Activated CD4-positive, alpha-beta T cell treated with anti-CD3 and anti-CD28 coated beads, Interleukin-10, Interleukin-2, amounts not matched to agents 100 ng/mL and 50 ng/mL, durations not matched to agents 16 hours and 8 hours (primary cell): ENCODE measurements at regions not wholly inside any gene's neighbourhood (a gene's known extent, or its start where the extent isn't known, plus 50 kb on each side); places are given as distances from the start of the nearest gene placed in this dataset.

Source experiments
- DNase-seq: peaks from one replicate; pipeline ENCODE4 v3.0.0-alpha.2; 2020

DNA sequence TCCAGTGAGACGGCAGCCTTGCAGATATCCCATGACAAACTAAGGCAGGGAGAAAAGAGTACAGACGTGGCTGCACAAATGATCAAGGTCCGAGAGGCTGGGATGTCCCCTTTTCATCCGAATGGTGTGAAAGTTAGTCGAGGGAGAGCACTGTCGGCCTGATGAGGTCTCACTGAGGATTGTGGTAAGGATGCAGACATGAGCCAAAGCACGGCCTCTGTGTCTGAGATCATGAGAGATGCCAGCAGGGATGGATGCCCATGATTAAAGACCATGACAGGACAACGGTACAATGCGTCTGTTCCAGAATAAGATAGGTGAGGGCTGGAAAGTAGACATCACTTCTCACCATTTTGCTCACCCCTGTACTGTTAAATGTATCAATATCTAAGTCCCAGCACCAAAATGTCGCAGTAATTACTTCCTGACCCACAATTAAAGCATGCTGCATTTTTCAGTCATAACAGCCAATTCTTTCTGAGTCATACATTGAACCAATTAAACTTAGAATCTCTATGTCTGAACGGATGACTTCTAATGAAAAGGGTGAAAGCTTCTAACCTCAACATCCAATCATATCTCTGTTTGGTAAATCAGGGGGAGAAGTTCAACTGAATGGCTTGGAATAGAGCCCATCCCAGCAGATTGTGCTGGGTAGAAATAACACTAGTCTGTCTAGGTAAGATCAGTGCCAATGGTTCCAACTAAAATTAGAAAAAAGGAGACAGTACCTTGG is 249.6 kb upstream of the SOX5 start:
- DNase-seq: no peak

DNA sequence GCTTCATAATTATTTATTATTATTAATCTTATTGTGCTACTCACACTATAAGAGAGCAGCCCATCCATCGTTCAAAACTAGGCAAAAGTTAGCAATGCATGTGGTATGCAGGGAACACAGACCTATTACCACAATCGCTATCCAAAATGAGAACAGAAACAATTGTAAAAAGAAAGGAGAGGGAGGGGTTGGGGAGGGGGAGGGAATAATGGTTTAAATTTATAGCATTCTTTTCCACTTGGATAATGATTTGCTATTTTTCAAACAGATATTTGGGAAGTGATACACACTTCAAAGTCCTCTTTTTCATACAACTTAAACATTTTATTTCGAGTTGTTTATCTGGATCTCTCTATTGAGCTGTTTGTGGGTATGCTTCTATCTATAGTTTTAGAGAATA is 248.6 kb upstream of the SOX5 start:
- no peak for DNase-seq

DNA sequence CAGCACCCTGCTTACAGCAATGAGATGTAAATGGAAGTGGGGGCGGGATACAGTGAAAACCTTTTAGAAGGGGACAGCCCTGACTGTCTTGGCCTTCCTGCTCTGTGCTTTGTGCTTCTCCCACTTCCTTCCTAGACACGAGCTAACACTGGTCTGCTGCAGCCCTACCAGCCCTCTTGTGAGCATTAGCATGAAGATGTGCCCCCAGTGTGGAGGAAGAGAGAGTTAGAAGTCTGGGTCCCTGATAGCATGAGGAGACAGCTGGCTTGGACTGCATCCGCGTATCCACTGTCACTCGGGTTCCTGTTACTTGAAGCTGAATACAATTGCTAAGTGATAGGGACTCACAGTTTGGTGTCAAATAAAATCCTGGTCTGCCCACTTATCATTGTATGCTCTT is 248.1 kb upstream of the SOX5 start:
- DNase-seq: no peak

DNA sequence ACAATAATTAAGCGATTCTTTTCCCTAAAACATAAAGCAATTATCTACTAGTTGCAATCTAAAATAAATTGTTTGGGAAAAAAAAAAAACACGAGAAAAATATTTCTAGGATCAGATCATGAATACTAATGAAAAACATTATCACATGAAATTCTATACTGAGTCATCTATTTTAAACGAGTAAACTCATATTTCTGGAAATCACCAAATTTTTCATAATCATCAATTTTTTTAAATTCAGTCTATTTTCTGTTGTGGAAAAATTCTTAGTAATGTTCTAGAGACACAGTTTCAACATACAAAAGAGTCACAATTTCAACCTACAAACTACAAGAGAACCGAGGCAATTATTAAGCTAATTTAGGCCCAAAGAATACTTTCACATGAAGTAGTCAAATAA is 245.6 kb upstream of the SOX5 start:
- no peak for DNase-seq

DNA sequence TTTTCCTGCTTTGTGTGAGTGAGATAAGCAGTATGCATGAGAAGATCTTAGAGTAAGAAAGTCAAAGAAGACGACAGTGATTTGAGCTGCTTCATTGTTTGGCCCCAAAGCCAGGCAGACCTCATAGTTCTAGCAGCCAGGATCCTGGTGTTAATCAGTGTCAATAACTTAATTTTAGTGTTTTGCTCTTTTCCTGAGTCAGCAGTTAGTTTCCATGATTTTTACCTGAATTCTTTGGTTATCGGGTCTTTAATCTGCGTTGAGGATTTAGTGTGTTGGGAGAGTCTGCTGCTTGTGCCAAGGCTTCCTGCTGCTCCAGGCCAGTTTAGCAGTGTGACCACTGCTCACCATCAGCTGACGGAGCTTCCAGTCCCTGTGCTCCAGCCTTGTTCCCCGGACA is 241.6 kb upstream of the SOX5 start:
- no peak for DNase-seq

DNA sequence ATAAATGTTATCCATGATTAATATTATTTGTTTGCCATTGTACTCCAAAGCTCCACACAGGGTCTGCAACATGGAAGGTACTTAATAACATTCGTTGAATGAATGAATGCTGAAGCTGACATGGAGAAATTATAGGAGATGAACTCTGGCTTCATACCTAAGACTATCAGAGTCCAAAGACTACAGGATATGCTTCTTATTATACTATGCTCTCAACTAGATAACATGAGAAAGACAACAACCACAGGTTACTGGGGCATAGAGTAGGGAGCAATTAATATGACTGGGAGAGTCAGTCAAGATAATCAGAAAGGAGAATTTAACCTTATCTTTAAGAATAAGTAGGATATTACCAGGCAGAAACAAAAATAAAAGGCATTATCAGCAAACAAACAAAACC is 236.3 kb upstream of the SOX5 start:
- no peak for DNase-seq

DNA sequence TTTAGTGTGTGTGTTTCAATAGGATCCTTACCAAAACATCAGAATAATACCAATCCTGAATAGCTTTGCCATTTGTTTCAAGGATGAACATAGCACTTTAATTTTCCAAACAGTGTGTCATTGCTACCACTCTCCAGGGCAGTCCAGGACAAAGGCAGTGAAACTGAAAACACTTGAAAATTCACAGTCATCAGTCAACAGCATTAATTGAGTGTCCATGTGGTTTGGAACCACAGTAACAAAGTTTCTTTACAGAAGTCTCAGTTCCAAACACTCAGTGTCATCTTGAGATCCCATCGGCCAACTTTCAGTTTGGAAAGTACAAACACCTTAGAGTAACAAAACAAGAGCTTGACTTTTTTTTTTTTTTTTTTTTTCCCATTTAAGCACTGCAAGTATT is 228.4 kb upstream of the SOX5 start:
- no peak for DNase-seq

DNA sequence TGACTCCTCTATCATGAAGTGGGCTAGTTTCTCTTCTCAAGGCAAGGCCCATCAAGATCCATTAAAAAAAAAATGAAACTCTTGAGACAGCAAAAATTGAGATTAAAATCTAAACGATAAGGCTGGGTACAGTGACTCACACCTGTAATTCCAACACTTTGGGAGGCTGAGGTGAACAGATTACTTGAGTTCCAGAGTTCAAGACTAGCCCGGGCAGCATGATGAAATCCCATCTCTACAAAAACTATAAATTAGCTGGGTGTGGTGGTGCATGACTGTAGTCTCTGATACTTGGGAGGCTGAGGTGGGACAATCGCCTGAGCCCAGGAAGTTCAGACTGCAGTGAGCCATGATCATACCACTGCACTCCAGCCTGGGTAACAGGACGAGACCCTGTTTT is 226.5 kb upstream of the SOX5 start:
- no peak for DNase-seq

DNA sequence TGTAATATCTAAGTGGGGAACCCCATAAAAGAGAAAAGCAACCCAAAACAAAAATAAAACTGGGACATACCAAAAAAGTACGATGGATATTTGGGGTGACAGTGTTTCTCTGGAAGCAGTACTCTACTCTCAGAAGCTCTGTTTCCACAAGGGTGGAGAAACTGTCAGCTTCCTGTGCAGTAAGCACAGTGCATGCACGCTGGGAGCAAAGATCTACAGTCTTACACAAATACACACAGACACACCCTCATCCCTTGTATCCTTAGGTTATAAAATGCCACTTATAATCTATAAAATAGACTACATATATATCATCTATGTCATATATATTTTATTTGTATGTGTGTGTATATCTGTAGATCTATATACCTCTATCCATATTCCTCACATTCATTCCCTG is 225.8 kb upstream of the SOX5 start:
- DNase-seq: no peak

DNA sequence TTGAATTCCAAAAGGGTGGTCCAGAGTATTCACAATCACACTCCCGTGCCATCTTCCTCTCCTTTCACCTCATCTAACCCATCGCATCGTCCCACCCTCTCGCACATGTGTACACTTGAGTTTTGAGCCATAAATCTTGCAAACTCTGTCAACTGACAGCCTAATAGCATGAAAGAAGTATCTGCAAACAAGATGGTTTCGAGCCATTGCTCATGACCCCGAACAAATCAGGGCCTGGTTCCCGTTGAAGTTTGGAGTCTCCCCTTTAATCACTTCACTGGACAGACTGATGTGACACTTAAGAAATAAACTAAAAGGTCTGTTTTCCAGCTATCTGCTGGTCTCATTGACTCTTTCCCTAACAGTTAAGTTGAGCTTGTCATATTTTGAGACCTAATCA is 223.6 kb upstream of the SOX5 start:
- DNase-seq: no peak

DNA sequence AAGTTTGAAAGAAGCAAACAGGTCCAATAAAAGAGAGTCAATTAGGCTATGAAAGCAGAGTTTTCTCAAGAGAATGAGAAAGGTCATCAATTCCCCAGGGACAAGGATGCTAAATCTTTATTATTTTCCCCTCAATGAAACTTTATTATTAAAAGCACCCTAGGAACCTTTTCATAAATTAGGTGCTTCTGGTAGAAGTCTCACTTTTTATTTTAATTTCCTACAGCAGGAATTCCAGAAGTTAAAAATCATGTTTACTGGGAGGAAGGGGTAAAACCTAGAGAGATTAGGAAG is 223.2 kb upstream of the SOX5 start:
- DNase-seq: no peak

DNA sequence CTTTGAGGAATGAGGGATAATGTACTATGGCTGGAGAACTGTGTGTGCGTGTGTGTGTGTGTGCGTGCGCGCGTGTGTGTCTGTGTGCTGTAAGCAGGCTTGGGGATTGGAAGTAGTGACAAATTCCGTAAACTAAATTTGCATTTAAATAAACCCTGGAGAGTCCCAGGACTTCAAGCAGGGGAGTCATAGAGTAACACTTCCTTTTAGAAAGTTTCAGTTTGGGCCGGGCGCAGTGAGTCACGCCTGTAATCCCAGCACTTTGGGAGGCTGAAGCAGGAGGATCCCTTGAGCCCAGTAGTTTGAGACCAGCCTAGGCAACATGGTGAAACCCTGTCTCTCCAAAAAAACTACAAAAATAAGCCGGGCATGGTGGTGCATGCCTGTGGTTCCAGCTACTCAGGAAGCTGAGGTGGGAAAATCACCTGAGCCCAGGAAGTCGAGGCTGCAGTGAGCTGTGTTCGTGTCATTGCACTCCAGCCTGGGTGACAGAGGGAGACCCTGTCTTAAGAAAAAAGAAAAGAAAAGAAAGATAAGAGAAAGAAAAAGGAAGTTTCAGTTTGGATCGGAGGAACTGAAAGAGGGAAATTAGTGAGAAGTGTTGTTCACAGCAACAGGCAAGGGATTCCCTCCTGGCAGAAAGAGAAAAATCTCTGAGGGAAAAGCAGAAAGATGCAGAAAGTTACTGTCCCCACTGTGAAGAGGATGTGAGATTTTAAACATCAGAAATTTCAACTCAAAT is 222.7 kb upstream of the SOX5 start:
- DNase-seq: no peak

DNA sequence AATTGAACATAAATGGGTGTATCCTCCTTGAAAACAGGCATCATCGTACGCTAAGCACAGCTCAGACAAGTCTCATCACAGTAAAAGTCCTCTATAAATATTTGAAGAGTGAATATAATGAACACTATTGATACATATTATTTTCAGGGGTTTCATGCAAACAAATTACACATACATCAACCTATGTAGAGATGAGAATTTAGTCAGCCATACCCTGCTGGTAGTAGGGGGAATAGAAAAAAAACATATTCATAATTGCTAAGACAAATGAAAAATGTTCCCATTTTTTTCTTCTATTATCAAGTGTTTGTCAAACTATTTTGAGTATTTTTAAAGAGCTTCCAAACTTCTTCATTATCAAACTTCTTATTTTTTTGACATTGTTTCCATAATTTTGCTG is 205.6 kb upstream of the SOX5 start:
- DNase-seq: no peak

DNA sequence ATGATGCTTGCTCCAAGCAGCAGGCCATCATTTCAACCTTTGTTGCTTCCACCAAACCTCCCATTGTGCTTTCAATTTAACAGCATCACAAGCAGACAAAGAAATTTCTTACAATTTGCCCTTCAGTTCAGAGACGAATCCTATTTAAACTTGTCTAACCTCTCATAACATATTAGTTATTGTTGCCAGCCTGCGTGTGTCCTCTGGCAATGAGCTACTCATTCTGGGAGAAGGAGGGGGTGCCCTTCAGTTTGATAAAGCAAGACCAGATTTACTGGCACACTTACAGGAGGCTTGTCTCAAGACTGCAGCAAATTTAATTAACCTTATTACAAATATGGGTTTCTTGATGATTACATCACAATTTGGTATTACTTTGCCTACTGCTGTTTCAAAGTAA is 203.6 kb upstream of the SOX5 start:
- DNase-seq: no peak

DNA sequence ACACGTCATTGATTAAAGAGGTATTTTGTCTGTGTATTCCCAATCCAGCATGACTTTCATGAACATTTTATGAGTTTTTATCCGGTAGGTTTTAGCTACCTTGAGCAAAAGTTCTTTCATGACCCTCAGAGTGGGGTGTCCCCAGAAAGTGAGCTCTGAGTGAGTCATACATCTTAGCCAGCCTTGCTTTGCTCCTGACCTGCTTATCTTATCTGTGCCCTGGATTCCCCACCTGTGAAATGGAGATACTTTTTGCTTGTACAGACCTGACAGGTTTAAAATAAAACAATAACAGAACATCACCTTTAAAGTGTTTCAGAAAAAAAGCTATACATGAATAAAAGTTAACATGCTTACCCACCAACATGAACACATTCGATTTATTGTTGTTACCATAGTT is 202.8 kb upstream of the SOX5 start:
- no peak for DNase-seq

DNA sequence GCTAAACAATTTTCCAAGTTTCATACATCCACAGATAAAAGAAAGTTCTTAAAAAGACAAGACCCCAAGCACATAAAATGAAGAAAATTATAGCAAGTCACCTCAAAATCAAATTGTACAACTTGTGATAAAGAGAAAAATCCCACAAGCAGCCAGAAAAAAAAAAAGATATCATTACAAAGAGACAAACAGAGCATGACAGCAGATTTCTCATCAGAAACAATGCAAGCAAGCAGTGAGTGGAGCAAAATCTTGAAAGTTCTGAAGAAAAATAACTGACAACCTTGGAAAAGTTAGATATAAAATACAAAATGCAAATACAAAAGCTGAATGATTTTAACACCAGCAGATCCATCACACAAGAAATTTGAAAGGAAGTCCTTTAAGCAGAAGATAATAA is 194.5 kb upstream of the SOX5 start:
- DNase-seq: no peak

DNA sequence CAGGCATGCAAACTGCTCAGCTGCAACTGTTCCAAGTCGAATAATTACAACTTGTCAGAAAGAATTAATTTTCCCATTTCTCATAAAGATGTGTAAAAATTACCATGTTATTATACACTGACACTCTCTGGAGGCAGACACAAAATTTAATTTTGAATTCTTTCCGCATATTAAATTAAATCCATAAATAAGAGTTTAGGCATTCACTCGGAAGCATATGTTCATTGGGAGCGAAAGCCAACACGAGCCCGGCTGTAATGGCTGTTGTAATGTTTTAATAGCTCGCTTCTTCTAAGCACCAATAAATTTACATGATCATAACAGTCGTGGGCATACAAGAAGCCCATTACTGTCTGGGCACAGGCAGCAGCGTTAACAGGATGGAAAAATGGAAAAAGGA is 189.6 kb upstream of the SOX5 start:
- DNase-seq: no peak

DNA sequence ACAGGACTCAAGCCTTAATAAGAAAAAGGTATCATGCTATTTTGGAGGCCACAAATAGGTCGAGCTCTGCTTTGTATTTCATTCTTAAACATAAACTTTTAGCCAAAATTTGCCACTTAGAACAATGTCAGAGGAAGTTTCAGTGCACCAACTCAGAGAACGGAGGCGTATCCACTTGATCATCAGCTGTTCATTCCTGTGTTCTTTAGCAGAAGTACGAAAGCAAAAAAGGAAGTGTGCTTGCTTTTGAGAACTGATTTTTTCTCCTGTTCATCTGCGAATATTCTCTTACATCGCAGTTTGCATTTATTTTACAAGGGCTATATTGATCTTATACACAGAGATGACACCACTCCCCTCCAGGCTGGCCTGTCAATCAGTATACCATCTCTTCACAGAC is 188.6 kb upstream of the SOX5 start:
- no peak for DNase-seq

DNA sequence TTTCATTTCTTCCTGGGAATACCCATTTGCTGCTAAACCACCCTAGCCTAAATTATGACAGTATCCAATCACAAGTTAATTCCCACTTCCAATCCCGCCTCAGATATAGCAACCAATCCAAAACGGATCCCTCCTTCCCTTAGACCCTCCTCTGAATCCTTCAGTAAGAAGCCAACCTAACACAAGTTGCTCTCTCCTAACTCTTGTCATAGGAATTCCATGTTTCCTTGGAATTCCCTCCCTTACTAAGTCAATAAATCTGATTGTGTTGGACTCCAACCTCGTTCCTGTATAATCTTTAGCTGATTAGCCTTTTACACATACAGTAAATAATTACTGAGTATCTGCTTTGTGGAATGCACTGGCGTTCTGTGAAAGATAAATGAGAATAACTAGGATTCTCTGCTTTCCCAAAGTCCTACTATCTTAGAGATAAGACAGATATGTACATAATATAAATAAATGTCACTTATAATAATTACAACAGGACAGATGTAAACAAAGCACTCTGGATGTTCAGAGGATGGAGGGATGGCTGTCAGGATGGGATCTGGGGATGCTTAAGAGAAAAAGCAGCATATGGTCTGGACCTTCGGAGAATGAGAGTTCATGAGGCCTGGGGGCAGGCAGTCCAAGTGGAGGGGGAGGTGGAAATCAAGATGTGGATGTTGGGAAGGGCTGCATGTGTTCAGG is 185.8 kb upstream of the SOX5 start:
- no peak for DNase-seq

DNA sequence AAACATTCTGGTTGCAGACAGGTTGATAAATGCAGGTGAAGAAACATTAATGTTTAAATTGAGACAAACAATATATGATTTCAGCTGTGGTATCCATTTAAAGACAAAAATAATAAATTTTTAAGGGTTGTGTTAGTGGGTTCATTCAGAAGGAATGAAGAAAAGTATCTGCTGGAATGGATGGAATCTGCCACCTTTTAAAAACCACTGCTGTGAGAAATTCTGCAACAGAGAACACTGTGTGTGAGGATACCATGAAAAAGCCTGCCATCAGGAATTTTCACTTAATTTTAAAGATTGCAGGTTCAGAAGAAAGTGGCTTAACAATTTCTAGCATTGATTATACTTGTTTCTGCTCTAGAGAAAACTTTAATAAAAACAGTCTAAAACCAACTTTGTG is 184.6 kb upstream of the SOX5 start:
- DNase-seq: no peak

DNA sequence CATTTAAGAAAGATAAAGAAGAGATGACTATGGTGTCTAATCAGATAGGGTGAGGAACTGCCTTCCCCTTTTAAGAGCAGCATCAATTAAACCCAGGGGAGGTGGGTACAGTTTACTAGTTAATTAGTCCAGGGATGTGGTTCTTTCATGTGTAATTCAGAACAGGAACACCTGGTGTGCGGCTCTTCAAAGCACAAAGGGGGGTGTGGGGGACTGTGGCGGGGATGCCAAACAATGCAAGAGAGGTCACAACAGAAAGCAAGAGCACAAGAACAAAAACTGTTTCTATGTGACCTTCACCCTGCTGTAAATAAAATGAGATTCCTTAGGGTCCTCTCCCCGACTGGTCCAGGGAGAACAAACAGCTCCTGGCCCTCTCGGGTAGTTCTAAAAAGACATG is 183.9 kb upstream of the SOX5 start:
- no peak for DNase-seq

DNA sequence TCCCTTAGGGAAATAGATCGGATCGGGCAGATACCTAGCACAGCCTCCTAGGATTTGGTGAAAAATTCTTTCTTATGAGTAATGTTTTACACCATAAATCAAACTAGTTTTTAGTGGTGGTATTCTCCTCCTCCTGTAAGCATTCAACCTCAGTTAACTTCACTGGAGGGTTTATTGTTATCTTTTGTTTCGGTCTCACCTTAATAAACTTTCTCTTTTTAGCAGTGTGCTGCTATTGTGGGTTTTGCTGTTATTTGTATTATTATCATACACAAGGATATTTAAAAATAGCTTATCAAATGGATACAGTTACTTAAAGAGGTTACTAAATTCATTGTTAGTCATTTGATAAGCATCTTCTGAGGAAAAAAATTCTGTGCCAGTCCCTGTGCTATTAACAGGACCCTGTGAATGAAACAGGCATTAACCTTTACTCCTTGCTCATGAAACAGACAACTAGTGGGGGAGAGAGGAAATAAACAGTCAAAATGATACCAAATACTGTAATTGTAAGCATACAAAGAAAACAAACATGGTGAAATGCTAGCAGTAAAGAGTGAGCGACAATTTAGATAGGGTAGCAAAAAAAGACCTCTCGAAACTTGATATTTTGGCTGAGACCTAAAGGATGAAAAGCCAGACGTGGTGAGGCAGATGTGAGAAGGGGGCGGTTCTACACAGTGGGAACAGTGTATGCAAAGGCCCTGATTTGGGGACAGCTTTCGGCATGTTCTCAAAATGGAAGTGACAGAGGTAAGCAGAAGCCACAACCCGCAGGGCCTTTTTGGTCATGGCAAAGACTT is 178.7 kb upstream of the SOX5 start:
- DNase-seq: no peak

DNA sequence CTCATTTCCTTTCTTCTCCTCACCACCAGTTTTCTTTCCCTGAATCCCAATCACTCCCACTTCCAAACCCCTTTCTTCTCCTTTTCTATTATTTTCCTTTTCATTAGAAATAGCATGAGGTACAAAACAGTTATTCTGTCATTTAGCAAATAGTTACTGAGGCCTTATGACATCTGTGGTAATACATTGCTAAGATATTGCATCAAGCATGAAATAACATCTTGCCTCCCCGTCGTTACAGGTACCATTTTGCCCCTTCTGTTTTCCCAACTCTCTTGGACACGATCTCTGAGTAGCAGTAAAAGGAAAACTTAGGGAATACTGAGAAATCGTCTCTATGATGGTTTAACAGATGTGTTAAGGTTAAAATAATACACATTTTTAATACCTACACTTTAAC is 175.8 kb upstream of the SOX5 start:
- no peak for DNase-seq

DNA sequence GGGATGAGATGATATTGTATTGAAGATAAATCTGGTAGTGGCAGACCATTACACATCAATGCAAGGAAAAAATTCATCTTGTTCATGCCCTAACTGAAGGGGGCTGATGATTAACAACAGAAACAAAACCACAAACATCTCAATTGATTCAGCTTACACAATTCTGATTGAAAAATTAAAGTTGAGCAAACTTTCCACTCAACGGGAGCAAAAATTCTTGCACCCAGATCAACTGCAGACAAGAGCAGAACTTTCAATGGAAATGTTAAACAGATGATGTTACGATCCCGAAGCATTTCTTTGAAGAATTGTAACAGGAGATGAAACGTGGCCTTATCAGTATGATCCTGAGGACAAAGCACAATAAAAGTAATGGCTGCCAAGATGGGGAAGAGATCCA is 172.4 kb upstream of the SOX5 start:
- DNase-seq: no peak
